WERI-Rb-1 (cell line): ENCODE measurements at regions not wholly inside any gene's neighbourhood (a gene's known extent, or its start where the extent isn't known, plus 50 kb on each side); places are given as distances from the start of the nearest gene placed in this dataset.

ENCODE experiments used
- DNase-seq: peaks from one replicate; pipeline ENCODE4 v3.0.0-alpha.2; 2020
- H3K27ac ChIP-seq: fragments of 250-450 bp; sonication (Bioruptor Pico); 2 replicates; pipeline ENCODE4 v1.5.1; 2020; ENCODE audit warnings: mild to moderate bottlenecking, moderate library complexity
- H3K27me3 ChIP-seq: fragments of 250-450 bp; sonication (Bioruptor Pico); 2 replicates; pipeline ENCODE4 v1.5.1; 2021; ENCODE audit warnings: mild to moderate bottlenecking, low read depth, moderate library complexity; ENCODE audit not compliant: insufficient read depth, severe bottlenecking
- H3K36me3 ChIP-seq: fragments of 250-450 bp; sonication (Bioruptor Pico); 2 replicates; pipeline ENCODE4 v1.5.1; 2020; ENCODE audit warnings: mild to moderate bottlenecking, moderate library complexity
- H3K4me3 ChIP-seq: 2 replicates; pipeline ENCODE4 v1.5.1; 2011; ENCODE audit warnings: low read depth, mild to moderate bottlenecking, control low read depth, low read length
- H3K9me3 ChIP-seq: fragments of 250-450 bp; sonication (Bioruptor Pico); 2 replicates; pipeline ENCODE4 v1.5.1; 2021; ENCODE audit warnings: mild to moderate bottlenecking, moderate library complexity; ENCODE audit not compliant: severe bottlenecking
- CTCF ChIP-seq: IDR thresholded peaks from 2 replicates; pipeline ENCODE4 v1.5.1; 2011; ENCODE audit warnings: low read depth, mild to moderate bottlenecking, control low read depth, inconsistent platforms, low read length

DNA sequence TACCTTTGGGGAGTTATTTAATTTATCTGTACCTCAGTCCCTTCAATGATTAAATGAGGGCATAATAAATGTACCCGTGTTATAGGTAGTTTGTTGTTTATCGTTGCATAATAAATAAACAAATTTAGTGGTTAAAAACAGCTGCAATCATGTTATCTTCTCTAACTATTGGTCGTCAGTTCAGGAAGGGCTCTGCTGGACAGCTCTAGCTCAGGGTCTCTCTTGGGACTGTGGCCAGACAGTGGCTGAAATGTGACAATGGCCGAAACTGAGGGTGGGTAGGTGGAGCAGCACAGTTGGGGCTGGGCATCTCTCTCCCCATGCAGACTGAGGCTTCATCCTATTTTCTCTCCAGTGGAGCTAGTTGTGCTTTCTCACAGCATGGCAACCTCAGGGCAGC, 632.1 kb upstream of the HS6ST1 start:
- no peaks in the 10 kb centered on the region for H3K36me3 ChIP-seq
- H3K9me3 ChIP-seq = no peaks in the 10 kb centered on the region
- no peak overlapping the region for H3K27ac ChIP-seq
- H3K27me3 ChIP-seq = no peaks in the 10 kb centered on the region
- no peak for TF ChIP-seq CTCF
- no peak for DNase-seq
- no peak overlapping the region for H3K4me3 ChIP-seq

- Histone ChIP-seq H3K9me3 (peaks cover 2% of the 10 kb centered on the region), H3K4me3 (no peak overlapping the region), H3K27me3 (no peaks in the 10 kb centered on the region), H3K36me3 (no peaks in the 10 kb centered on the region), H3K27ac (no peak overlapping the region)
- DNase-seq = no peak
- TF ChIP-seq CTCF = no peak
These were observed 639.6 kb upstream of the HS6ST1 start for GRCh38 chr2:128958241-128958640.

- Histone ChIP-seq H3K4me3 (no peak overlapping the region), H3K9me3 (no peaks in the 10 kb centered on the region), H3K27me3 (no peaks in the 10 kb centered on the region), H3K27ac (no peak overlapping the region), H3K36me3 (no peaks in the 10 kb centered on the region)
- TF ChIP-seq CTCF = no peak
- no peak for DNase-seq
These were observed 649.0 kb upstream of the HS6ST1 start for GRCh38 chr2:128967646-128968045.

DNA sequence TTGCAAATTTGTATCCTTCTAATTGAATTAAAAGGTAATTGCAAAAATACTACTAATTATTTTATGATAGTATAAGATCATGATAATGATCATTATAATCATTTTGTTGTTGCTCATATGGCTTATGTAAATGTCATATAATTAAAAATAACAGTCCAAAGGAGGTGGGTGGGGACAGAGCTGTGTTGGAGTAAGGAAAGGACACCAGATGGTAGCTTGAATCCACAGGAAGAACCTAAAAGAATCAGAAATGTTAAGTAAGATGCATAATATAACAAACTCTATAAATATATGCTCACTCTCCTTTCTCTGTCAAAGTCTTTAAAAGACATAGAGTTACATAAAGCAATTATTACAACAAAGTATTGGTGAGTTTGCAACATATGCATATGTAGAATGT, 650.7 kb upstream of the HS6ST1 start:
- Histone ChIP-seq H3K27ac (no peak overlapping the region), H3K4me3 (no peak overlapping the region), H3K36me3 (no peaks in the 10 kb centered on the region), H3K27me3 (no peaks in the 10 kb centered on the region), H3K9me3 (no peaks in the 10 kb centered on the region)
- no peak for DNase-seq
- no peak for TF ChIP-seq CTCF

DNA sequence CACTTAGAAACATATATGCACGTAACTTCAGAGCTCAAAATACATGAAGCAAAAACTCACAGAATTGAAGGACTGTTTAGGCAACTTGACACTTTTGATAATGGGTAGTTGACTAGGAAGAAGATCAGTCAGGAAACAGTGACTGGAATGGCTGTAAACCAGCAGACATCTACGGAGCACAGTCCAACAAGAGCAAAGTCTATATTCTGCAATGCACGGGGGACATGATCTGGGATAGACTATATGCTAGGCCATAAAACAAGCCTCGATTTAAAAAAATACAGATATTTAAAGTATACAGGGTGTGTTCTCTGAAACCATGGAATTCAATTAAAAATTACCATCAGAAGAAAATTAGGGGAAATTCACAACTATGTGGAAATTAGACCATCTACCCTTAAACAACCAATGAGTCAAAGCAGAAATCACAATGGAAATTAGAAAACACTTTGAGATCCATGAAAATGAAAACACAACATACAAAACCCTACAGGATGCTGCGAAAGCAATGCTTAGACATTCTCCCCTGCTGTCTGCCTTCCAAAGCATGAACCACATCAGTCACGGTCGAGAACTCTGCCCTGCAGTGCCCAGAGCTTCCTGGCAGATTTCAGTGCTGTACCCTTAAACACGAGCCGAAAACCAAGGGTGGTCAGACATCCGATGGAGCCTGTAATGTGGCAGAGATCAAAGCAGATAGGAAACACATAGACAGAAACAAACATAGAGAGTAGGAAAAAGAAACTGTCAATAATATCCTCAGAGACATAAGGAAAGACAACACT, 651.9 kb upstream of the HS6ST1 start:
- H3K9me3 ChIP-seq = no peaks in the 10 kb centered on the region
- no peak for TF ChIP-seq CTCF
- no peaks in the 10 kb centered on the region for H3K36me3 ChIP-seq
- H3K27ac ChIP-seq = no peak overlapping the region
- no peak overlapping the region for H3K4me3 ChIP-seq
- H3K27me3 ChIP-seq = no peaks in the 10 kb centered on the region
- DNase-seq = no peak

DNA sequence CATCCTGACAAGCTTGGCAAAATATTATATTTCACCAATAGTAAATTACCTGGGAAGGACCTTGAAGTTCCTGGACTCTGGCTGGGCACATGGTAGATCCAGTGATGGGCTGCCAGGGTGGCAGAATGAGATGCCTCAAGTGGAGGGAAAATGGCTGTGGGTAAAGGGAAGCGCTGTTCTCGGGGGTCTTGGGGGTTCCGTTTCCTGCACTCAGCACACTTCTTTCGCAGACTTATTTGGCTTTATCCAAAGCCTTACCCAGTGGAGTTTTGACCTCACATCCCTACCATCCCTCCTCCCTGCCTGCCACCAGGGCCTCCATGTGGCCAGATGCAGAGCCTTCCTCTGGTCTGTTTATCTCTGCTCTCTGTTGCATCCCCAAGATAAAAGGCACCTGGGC, 654.9 kb upstream of the HS6ST1 start:
- H3K36me3 ChIP-seq = no peaks in the 10 kb centered on the region
- no peak for TF ChIP-seq CTCF
- no peaks in the 10 kb centered on the region for H3K9me3 ChIP-seq
- no peak overlapping the region for H3K4me3 ChIP-seq
- H3K27me3 ChIP-seq = no peaks in the 10 kb centered on the region
- no peak for DNase-seq
- no peak overlapping the region for H3K27ac ChIP-seq
